K562 (cell line): ENCODE measurements at regions not wholly inside any gene's neighbourhood (a gene's known extent, or its start where the extent isn't known, plus 50 kb on each side); places are given as distances from the start of the nearest gene placed in this dataset.

Source experiments
- ATAC-seq: fragments of 200-7000 bp; cut with Tn5 transposase; 3 replicates; pipeline ENCODE4 v1.9.1; 2020; ENCODE audit warnings: moderate library complexity
- BruUV-seq: library from RNA; stranded (reverse); fragments of 400-500 nt; replicated peaks from 2 replicates; lab custom pipeline; 2021; lab: Mats Ljungman, UMichigan
- CTCF ChIA-PET: fragments of 300-600 bp; formaldehyde crosslinking; extraction: SDS; loops from one replicate; lab custom pipeline; 2021; ENCODE audit warnings: low intra/inter-chr PET ratio; lab: Yijun Ruan, JAX
- POLR2A ChIA-PET: fragments of 300-600, 350-650 bp; sonication (Branson Sonifier 250); formaldehyde crosslinking; extraction: SDS; loops from one replicate; lab custom pipeline; 2021; ENCODE audit warnings: antibody characterized with exemption, inconsistent platforms; lab: Yijun Ruan, JAX
- DNase-seq, 4 experiments: peaks; one replicate each; pipeline versions ENCODE4 v3.0.0 to v3.0.0-alpha.2; 2011 to 2018; ENCODE audit warnings: low spot score in 3 of 4, mixed read lengths in 3 of 4; ENCODE audit errors: extremely low read depth in 1 of 4
- FAIRE-seq: peaks from 2 replicates; lab custom pipeline; 2011; peaks lifted over from hg19 to GRCh38; lab: Jason Lieb, UNC
- H2AFZ ChIP-seq: 2 replicates; pipeline ENCODE4 v1.6.0; 2011; ENCODE audit warnings: low read depth, low read length, control low read depth, inconsistent platforms
- H3K27ac ChIP-seq: fragments of 200-600 bp; 3 replicates; pipeline ENCODE4 v1.8.0; 2011; ENCODE audit warnings: low read depth, mild to moderate bottlenecking, control low read depth, inconsistent platforms, low read length, moderate library complexity, mixed read lengths; ENCODE audit errors: extremely low read depth
- H3K27me3 ChIP-seq, 2 experiments: fragments of 300-600 bp in 1 of 2; 2 replicates in 1 of 2; 3 replicates in 1 of 2; pipeline versions ENCODE4 v1.6.0 to v1.8.0; 2011; ENCODE audit warnings: inconsistent platforms in 2 of 2, low read length in 2 of 2, mild to moderate bottlenecking in 1 of 2, mixed read lengths in 1 of 2, moderate library complexity in 1 of 2; ENCODE audit not compliant: control insufficient read depth in 2 of 2, insufficient read depth in 2 of 2
- H3K36me3 ChIP-seq: fragments of 300-600 bp; 3 replicates; pipeline ENCODE4 v1.8.0; 2011; ENCODE audit warnings: mild to moderate bottlenecking, low read length, inconsistent platforms; ENCODE audit not compliant: control insufficient read depth, insufficient read depth
- H3K4me1 ChIP-seq, 2 experiments: fragments of 200-600 bp in 1 of 2; replicated peaks in 1 of 2; 2 replicates in 1 of 2; 3 replicates in 1 of 2; pipeline versions ENCODE4 v1.5.1 to v1.8.0; 2011; ENCODE audit warnings: inconsistent platforms in 2 of 2, low read length in 2 of 2, mild to moderate bottlenecking in 1 of 2, mixed read lengths in 1 of 2, moderate library complexity in 1 of 2; ENCODE audit not compliant: control insufficient read depth in 2 of 2, insufficient read depth in 2 of 2
- H3K4me2 ChIP-seq: 2 replicates; pipeline ENCODE4 v1.6.1; 2011; ENCODE audit warnings: low read length, control low read depth, inconsistent platforms, mixed read lengths; ENCODE audit not compliant: insufficient read depth
- H3K4me3 ChIP-seq: fragments of 200-600 bp; sonication (generic), shearing (Covaris generic); 2 replicates; pipeline ENCODE4 v1.5.1; 2016; ENCODE audit warnings: control low read depth, inconsistent platforms
- H3K79me2 ChIP-seq: fragments of 200-600 bp; 3 replicates; pipeline ENCODE4 v1.8.0; 2011; ENCODE audit warnings: low read length, inconsistent platforms; ENCODE audit not compliant: control insufficient read depth, insufficient read depth
- H3K9ac ChIP-seq, 2 experiments: 2 replicates each; pipeline versions ENCODE4 v1.6.0 to v1.6.1; 2011; ENCODE audit warnings: low read depth in 2 of 2, low read length in 2 of 2, control low read depth in 1 of 2, inconsistent platforms in 1 of 2, mild to moderate bottlenecking in 1 of 2, mixed read lengths in 1 of 2; ENCODE audit not compliant: insufficient read depth in 1 of 2
- H3K9me1 ChIP-seq: one replicate; pipeline ENCODE4 v1.6.0; 2011; ENCODE audit warnings: inconsistent platforms, mild to moderate bottlenecking, low read length, moderate library complexity; ENCODE audit not compliant: control insufficient read depth, insufficient read depth
- H3K9me3 ChIP-seq: replicated peaks from 2 replicates; pipeline ENCODE4 v1.5.1; 2011; ENCODE audit warnings: low read depth, low read length, inconsistent platforms; ENCODE audit not compliant: control insufficient read depth, insufficient read depth
- H4K20me1 ChIP-seq: replicated peaks from 2 replicates; pipeline ENCODE4 v1.6.1; 2011; ENCODE audit warnings: low read length, inconsistent platforms, mixed read lengths; ENCODE audit not compliant: control insufficient read depth, insufficient read depth
- E2F6 ChIP-seq, 2 experiments: IDR thresholded peaks; 2 replicates each; pipeline ENCODE4 v1.6.1; 2011; ENCODE audit warnings: borderline replicate concordance in 1 of 2, control low read depth in 1 of 2, low read depth in 1 of 2, low read length in 1 of 2, mild to moderate bottlenecking in 1 of 2, mixed read lengths in 1 of 2, moderate library complexity in 1 of 2; ENCODE audit not compliant: insufficient read depth in 1 of 2, insufficient read length in 1 of 2, poor library complexity in 1 of 2, severe bottlenecking in 1 of 2; ENCODE audit errors: extremely low read depth in 1 of 2
- IRF2 ChIP-seq: sonication (generic); formaldehyde crosslinking; IDR thresholded peaks from 2 replicates; pipeline ENCODE4 v1.8.1; 2022; ENCODE audit warnings: mild to moderate bottlenecking, missing genetic modification reagents
- WGBS: fragments of 100-300 bp; shearing (Covaris generic); methylation state at CpG from one replicate; pipeline ENCODE4 v1.1.6; 2016; ENCODE audit warnings: low coverage, mixed read lengths; ENCODE audit not compliant: insufficient coverage; ENCODE audit errors: missing lambda C conversion rate; 5-methylcytosine and 5-hydroxymethylcytosine counted together
- in situ Hi-C: fragments of 300-500 bp; cut with MboI; formaldehyde crosslinking; loops from 4 replicates; pipeline ENCODE4 v1.15.0; 2018; ENCODE audit warnings: inconsistent platforms, mixed read lengths
- intact Hi-C: fragments of 100-400 bp; cut with micrococcal nuclease; formaldehyde crosslinking; loops from 2 replicates; pipeline ENCODE4 v1.14.2; 2022

GRCh38 chr3:194046995-194047645 is 88.8 kb upstream of the HES1 start (continued):
- TF ChIP-seq E2F6 (IDR thresholded peaks at IDR 0.05; ENCODE audit: borderline replicate concordance in 1 of 2, extremely low read depth in 1 of 2, insufficient read depth in 1 of 2, insufficient read length in 1 of 2, low read depth in 1 of 2, low read length in 1 of 2, poor library complexity in 1 of 2, severe bottlenecking in 1 of 2) = no peak

GRCh38 chr3:194049394-194049793 is 86.6 kb upstream of the HES1 start:
- Histone ChIP-seq H3K36me3 (no peaks in the 10 kb centered on the region), H3K27ac (no peak overlapping the region), H3K4me3 (no peak overlapping the region), H3K79me2 (no peaks in the 10 kb centered on the region), H3K4me1 (peaks cover 6 to 10% of the 10 kb centered on the region in 2 experiments; a peak in 4 of 5 replicates), H2AFZ (no peak overlapping the region), H3K27me3 (no peaks in the 10 kb centered on the region), H3K9ac (no peak overlapping the region), H3K9me1 (no peaks in the 10 kb centered on the region), H3K4me2 (no peak overlapping the region), H3K9me3 (peaks cover 13% of the 10 kb centered on the region; the same call in 1 of the 2 replicates), H4K20me1 (no peaks in the 10 kb centered on the region)
- ATAC-seq (no peak), DNase-seq (no peak), FAIRE-seq (no peak)
- in situ Hi-C loops (no loop called here), intact Hi-C loops (no loop called here)
- ChIA-PET CTCF (no interaction called here), POLR2A (interaction anchor here (1.9 kb wide), 1 partner anchor 21 kb away, joined by 5 read pairs; no protein-coding TSS in a partner anchor)
- no peak for TF ChIP-seq IRF2 (CRISPR knock-in tag)
- no TSS peak for BruUV-seq
- 80% methylated on average over 1 of the region's 1 CpG for WGBS
